Spinal cord (tissue), 9 donors: ENCODE measurements at regions not wholly inside any gene's neighbourhood (a gene's known extent, or its start where the extent isn't known, plus 50 kb on each side); places are given as distances from the start of the nearest gene placed in this dataset.
A peak's percentile ranks its signal among the peaks of the same experiment; 100 is the strongest.
"Not testable (repeated sequence)": the region's sequence is repeated elsewhere in the genome, so short reads cannot be mapped to it uniquely, and the experiment has no call there.

Experiments used
- DNase-seq, 6 donors: peaks; one replicate each; pipeline versions ENCODE4 v3.0.0 to v3.0.0-alpha.2; 2013 to 2015; ENCODE audit warnings: low spot score in 6 of 6, low read depth in 4 of 6
- H3K27ac ChIP-seq: one replicate; pipeline ENCODE4 v1.5.1; 2013; ENCODE audit warnings: low read depth, low read length, control low read depth
- H3K27me3 ChIP-seq: one replicate; pipeline ENCODE4 v1.6.1; 2013; ENCODE audit warnings: low read length; ENCODE audit not compliant: control insufficient read depth, insufficient read depth
- H3K36me3 ChIP-seq: one replicate; pipeline ENCODE4 v1.6.1; 2013; ENCODE audit warnings: low read length; ENCODE audit not compliant: control insufficient read depth, insufficient read depth
- H3K4me1 ChIP-seq: one replicate; pipeline ENCODE4 v1.6.1; 2013; ENCODE audit warnings: low read length; ENCODE audit not compliant: control insufficient read depth, insufficient read depth
- H3K4me3 ChIP-seq: one replicate; pipeline ENCODE4 v1.5.1; 2013; ENCODE audit warnings: low read depth, low read length, control low read depth
- H3K9me3 ChIP-seq: one replicate; pipeline ENCODE4 v1.6.1; 2013; ENCODE audit warnings: low read length; ENCODE audit not compliant: control insufficient read depth, insufficient read depth
- WGBS: methylation state at CpG from one replicate; pipeline ENCODE4 v1.1.5; 2013; ENCODE audit warnings: missing lambda C conversion rate; ENCODE audit not compliant: insufficient coverage; 5-methylcytosine and 5-hydroxymethylcytosine counted together
- donor health status: healthy.

DNA sequence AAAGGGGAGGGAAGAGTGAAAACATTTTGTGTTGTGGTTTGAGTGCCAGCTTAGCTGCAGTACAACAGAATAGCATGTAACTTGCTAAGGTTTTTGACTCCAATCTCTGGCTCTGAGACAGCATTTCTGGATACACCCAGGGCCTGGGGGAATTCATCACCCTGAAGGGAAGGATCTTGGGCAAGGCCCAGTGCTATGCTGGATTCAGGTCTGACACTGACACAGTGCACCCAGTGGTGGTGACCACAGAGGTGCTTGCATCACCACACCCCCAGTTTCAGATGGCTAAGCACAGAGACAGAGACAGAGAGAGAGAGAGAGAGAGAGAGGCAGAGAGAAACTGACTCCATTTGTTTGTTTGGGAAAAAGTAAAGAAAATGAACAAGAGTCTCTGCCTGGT is 74.1 kb upstream of the KBTBD8 start:
- Histone ChIP-seq H3K27me3 (no peaks in the 10 kb centered on the region), H3K9me3 (no peaks in the 10 kb centered on the region), H3K36me3 (no peaks in the 10 kb centered on the region), H3K27ac (no peak overlapping the region), H3K4me3 (no peak overlapping the region), H3K4me1 (no peaks in the 10 kb centered on the region)
- no peak for DNase-seq

DNA sequence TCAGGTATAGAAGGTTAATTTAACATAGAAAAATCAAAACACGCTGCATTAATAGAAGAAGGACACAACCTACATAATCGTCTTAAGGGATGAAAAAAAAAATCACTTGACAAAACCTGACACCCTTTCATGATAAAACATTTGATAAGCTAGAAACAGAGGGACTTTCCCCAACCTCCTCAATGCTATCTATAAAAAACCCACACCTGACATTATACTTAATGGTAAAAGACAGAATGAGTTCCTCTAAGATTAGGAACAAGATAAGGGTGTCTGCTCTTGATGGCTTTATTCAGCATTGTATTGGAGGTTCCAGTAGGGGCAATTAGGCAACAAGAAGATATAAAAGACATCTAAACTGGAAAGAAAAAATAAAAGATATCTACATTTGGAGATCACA is 69.9 kb upstream of the KBTBD8 start:
- H3K27me3 ChIP-seq: no peaks in the 10 kb centered on the region
- no peak overlapping the region for H3K27ac ChIP-seq
- WGBS: no CpG with 5 or more reads among the region's 2 CpGs

DNA sequence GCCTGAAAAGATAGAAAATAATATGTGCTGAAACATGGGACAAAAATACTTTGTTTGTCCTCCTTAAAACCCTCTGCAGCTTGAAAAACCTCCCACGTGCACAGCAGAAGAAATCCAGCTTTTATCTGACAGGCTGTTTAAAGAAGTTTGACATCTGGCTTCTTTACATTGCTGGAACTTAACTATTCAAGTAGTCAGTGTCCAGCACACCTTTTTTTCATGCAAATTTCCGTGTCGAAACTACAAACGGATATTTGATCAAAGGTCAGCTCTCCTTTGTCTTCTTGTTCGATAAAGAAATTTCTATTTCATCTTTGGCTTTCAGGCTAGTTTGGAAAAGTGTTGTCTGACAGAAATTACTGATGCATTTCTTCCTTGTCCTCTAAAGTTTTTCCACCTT is 66.8 kb upstream of the KBTBD8 start:
- H3K27ac ChIP-seq: no peak overlapping the region
- no peak for DNase-seq
- no peaks in the 10 kb centered on the region for H3K9me3 ChIP-seq
- no peak overlapping the region for H3K4me3 ChIP-seq
- H3K36me3 ChIP-seq: no peaks in the 10 kb centered on the region
- no peaks in the 10 kb centered on the region for H3K4me1 ChIP-seq
- WGBS: 18% methylated on average over 4 of the region's 5 CpGs
- H3K27me3 ChIP-seq: no peaks in the 10 kb centered on the region

More for the DNA sequence above, 69.9 kb upstream of the KBTBD8 start:
- H3K36me3 ChIP-seq: no peaks in the 10 kb centered on the region
- no peak for DNase-seq
- H3K4me1 ChIP-seq: no peaks in the 10 kb centered on the region
- no peaks in the 10 kb centered on the region for H3K9me3 ChIP-seq
- no peak overlapping the region for H3K4me3 ChIP-seq

DNA sequence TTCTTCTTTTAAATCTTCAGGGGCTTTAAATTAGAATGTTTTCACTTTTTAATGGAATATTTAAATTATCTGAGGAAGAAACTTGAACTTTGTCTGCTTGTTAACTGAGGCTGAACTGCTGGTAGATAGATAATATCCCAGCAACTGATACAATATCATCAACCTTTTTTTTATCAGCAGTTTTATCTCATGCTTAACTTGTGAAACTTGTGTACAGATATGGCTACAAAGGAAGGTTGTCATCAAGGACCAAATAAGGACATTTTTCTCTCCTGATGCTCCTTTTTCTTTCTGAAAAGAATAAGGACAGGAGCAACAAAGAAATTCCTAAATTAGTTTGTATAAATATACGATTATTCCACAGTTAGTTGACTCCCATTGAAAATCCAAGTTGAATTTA is 66.4 kb upstream of the KBTBD8 start:
- Histone ChIP-seq H3K9me3 (no peaks in the 10 kb centered on the region), H3K27me3 (no peaks in the 10 kb centered on the region), H3K4me3 (no peak overlapping the region), H3K36me3 (no peaks in the 10 kb centered on the region), H3K27ac (no peak overlapping the region), H3K4me1 (no peaks in the 10 kb centered on the region)
- no CpG with 5 or more reads among the region's 1 CpG for whole genome bisulfite sequencing
- DNase-seq: no peak

DNA sequence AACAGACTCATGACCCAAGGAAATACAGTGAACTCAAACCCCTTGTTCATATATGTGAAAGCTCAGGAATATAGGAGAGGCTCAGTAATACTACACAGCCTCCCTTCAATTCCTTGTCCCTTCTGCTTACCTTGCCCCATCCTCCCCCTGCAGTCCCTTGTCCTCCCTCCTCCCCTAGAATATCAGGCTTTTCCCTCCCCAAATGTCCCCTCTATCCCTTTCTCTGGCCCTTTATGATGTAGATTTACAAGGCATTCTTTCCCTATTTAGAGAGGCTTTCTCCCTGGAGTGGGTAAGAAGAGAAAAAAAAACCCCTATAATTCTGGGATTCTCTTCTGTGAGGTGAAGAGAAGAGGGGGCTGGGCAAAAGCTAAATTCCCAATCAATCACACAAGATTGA is 64.9 kb upstream of the KBTBD8 start:
- Histone ChIP-seq H3K9me3 (no peaks in the 10 kb centered on the region), H3K4me1 (no peaks in the 10 kb centered on the region), H3K27ac (no peak overlapping the region), H3K4me3 (no peak overlapping the region), H3K27me3 (no peaks in the 10 kb centered on the region), H3K36me3 (no peaks in the 10 kb centered on the region)
- no peak for DNase-seq

DNA sequence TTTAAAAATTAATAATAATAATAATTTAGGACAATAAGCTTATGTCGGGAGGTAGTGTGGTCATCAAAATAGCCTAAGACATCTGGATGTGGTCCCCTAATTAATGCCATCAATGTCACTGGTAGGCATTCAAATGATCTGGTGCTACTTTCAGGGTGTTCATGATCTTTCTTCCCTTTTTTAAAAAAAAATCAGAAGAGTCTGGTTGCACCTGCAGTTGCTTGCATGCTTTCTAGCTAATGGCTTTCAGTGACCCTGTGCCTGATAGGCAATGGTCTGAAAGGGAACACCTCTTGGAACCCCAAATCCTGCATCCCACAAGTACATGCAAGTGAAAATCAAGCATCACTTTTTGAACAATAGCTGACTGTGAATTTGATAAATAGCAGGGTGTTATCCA is 64.1 kb upstream of the KBTBD8 start:
- no peaks in the 10 kb centered on the region for H3K9me3 ChIP-seq
- DNase-seq: no peak
- no CpG with 5 or more reads among the region's 1 CpG for WGBS
- H3K27ac ChIP-seq: no peak overlapping the region
- no peaks in the 10 kb centered on the region for H3K27me3 ChIP-seq
- no peak overlapping the region for H3K4me3 ChIP-seq
- no peaks in the 10 kb centered on the region for H3K4me1 ChIP-seq
- no peaks in the 10 kb centered on the region for H3K36me3 ChIP-seq

DNA sequence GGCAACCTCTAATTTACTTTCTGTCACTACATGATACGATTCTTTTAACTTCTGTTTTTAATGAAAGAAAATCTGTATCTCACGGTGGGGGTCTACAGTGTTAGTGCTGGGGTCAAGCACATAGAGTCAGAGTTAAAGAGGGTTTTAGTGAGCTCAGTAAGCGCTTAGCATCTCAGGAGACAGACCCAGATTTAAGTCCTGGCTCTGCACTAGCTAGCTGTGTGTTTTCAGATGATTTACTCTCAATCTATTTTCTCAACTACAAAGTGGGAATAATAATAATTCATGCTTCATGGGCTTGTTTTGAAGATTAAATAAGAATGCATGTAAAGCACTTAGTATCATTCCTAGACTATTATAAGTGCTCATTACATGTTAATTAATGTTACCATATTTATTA is 63.4 kb upstream of the KBTBD8 start:
- Histone ChIP-seq H3K9me3 (no peaks in the 10 kb centered on the region), H3K4me1 (no peaks in the 10 kb centered on the region), H3K27me3 (no peaks in the 10 kb centered on the region), H3K27ac (no peak overlapping the region), H3K4me3 (no peak overlapping the region), H3K36me3 (no peaks in the 10 kb centered on the region)
- peak in 1 of 6 donors; percentile 54 for DNase-seq
- no CpG with 5 or more reads among the region's 3 CpGs for WGBS

DNA sequence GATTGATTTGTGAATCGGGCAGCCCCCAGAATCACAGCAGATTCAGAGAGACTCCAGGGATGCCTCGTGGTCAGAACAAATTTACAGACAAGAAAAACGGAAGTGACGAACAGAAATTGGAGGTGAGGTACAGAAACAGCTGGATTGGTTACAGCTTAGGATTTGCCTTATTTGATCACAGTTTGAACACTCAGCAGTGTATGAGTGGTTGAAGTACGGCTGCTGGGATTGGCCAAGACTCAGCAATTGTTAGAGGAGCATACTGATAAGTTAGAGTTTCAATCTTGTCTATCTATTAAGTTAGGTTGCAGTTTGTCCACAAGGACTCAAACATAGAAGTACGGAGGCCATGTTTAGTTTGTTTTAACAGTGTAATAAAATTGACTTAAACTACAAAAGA is 61.1 kb upstream of the KBTBD8 start:
- H3K27ac ChIP-seq, H3K36me3 ChIP-seq, H3K4me1 ChIP-seq, H3K27me3 ChIP-seq, H3K9me3 ChIP-seq, H3K4me3 ChIP-seq: not testable (repeated sequence)
- DNase-seq: peak in 1 of 6 donors; percentile 9
- WGBS: 57% methylated on average over 4 of the region's 6 CpGs

DNA sequence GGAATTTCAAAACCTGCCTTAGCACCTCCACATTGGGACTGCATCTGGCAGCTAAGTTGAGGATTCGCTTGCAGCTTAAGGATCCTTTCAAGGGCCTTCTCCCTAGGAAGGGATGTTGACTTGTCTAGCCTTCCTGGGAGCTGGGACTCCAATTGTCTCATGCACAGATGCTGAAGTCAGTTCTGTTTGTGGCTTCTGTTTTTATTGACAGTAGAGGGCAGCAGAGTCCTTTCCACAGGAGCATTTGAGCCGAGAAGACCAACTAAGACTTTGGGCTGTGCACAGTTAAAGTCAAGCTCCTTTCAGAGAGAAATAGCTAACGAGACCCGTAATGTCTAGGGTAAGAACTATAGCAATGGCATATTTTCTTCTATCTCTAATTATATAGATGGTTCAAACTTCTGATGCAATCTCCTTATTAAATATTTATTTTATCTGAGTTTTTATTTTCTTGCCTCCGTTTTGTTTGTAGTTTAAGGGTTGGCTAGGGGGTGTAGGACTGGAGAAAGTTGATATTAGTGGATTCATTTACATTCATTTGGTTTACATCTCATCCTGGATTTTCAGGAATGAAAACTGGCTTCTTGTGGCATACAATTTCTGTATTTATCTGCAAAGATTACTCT is 59.7 kb upstream of the KBTBD8 start:
- Histone ChIP-seq H3K4me1 (no peaks in the 10 kb centered on the region), H3K4me3 (no peak overlapping the region), H3K36me3 (no peaks in the 10 kb centered on the region), H3K9me3 (no peaks in the 10 kb centered on the region), H3K27me3 (no peaks in the 10 kb centered on the region), H3K27ac (no peak overlapping the region)
- peak; percentile 61 to 97 (median 80) for DNase-seq
- WGBS: 17% methylated on average over 1 of the region's 5 CpGs

DNA sequence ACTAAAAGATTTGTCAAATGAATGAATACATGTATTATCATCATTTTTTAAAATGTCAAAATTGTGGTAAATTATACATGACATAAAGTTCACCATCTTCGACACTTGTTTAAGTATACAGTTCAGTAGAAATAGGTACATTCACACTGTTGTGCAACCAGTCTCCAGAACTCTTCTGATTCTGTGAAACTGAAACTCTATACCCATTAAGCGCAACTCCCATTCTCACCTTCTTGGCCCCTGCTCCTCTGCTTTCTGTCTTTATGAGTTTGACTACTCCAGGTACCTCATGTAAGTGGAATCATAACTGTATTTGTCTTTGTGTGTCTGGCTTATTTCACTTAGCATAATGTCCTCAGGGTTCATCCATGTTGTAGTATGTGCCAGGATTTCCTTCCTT is 50.1 kb upstream of the KBTBD8 start:
- H3K9me3 ChIP-seq: no peaks in the 10 kb centered on the region
- no peaks in the 10 kb centered on the region for H3K27me3 ChIP-seq
- no CpG with 5 or more reads among the region's 2 CpGs for WGBS
- H3K36me3 ChIP-seq: no peaks in the 10 kb centered on the region
- no peak for DNase-seq
- no peak overlapping the region for H3K27ac ChIP-seq
- no peak overlapping the region for H3K4me3 ChIP-seq
- no peaks in the 10 kb centered on the region for H3K4me1 ChIP-seq
